GM12892 (cell line): ENCODE measurements at regions not wholly inside any gene's neighbourhood (a gene's known extent, or its start where the extent isn't known, plus 50 kb on each side); places are given as distances from the start of the nearest gene placed in this dataset.

Experiments used
- POLR2AphosphoS5 ChIP-seq: IDR thresholded peaks from 2 replicates; pipeline ENCODE4 v1.6.1; 2011; ENCODE audit warnings: low read depth, low read length, control low read depth
- TAF1 ChIP-seq: IDR thresholded peaks from 2 replicates; pipeline ENCODE4 v1.6.1; 2011; ENCODE audit warnings: low read depth, mild to moderate bottlenecking, control low read depth, low read length, borderline replicate concordance

DNA sequence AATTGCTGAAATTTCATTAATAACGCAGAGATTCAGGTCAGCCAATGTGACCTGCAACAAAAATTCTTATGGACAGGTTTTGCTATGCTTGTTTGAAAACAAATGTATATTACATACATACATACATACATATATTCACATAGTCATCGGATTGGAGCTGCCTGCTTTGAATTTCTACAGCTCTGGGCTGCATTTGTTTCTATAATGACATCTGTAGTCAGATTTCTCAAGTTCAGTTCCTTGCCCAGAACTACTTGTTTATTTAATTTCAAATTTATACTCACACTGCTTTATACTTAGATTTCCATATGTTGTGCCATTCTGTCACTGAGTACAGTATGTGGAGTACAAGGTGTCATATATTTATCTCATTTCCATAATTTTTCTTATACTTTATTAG lies 2775.0 kb downstream of the PCDH9 start:
- TF ChIP-seq TAF1: no peak
- no peak for TF ChIP-seq POLR2AphosphoS5
